PFSK-1 (cell line): ENCODE measurements at regions not wholly inside any gene's neighbourhood (a gene's known extent, or its start where the extent isn't known, plus 50 kb on each side); places are given as distances from the start of the nearest gene placed in this dataset.

Source experiments
- POLR2AphosphoS5 ChIP-seq: IDR thresholded peaks from 2 replicates; pipeline ENCODE4 v1.6.1; 2012; ENCODE audit warnings: low read depth, mild to moderate bottlenecking, control low read depth, low read length, moderate library complexity
- REST ChIP-seq, 2 experiments: IDR thresholded peaks; 2 replicates each; pipeline versions ENCODE4 v1.6.1 to v1.8.0; 2011 to 2012; ENCODE audit warnings: low read depth in 2 of 2, low read length in 2 of 2, control low read depth in 1 of 2, inconsistent platforms in 1 of 2, mild to moderate bottlenecking in 1 of 2, moderate library complexity in 1 of 2; ENCODE audit not compliant: insufficient read depth in 1 of 2

- no peak for TF ChIP-seq REST (IDR thresholded peaks at IDR 0.05; ENCODE audit: insufficient read depth in 1 of 2, low read depth in 2 of 2, low read length in 2 of 2)
- TF ChIP-seq POLR2AphosphoS5 = no peak
Observed at GRCh38 chr9:90055226-90055625, 450.4 kb downstream of the GADD45G start.
